Colonic mucosa (tissue), 4 donors: ENCODE measurements at regions not wholly inside any gene's neighbourhood (a gene's known extent, or its start where the extent isn't known, plus 50 kb on each side); places are given as distances from the start of the nearest gene placed in this dataset.
"Not testable (repeated sequence)": the region's sequence is repeated elsewhere in the genome, so short reads cannot be mapped to it uniquely, and the experiment has no call there.

ENCODE experiments used
- DNase-seq: peaks from one replicate; pipeline ENCODE4 v3.0.0-alpha.2; 2020
- H3K27ac ChIP-seq: fragments of 200-600 bp; one replicate; pipeline ENCODE4 v1.8.0; 2021
- H3K27me3 ChIP-seq: fragments of 200-600 bp; one replicate; pipeline ENCODE4 v1.8.0; 2021
- H3K36me3 ChIP-seq: fragments of 200-600 bp; one replicate; pipeline ENCODE4 v1.8.0; 2021
- H3K4me1 ChIP-seq: fragments of 200-600 bp; one replicate; pipeline ENCODE4 v1.8.0; 2021; ENCODE audit warnings: mild to moderate bottlenecking
- H3K4me3 ChIP-seq: fragments of 200-600 bp; one replicate; pipeline ENCODE4 v1.8.0; 2021
- H3K9ac ChIP-seq, 2 donors: one replicate each; pipeline ENCODE4 v1.7.0; 2013; ENCODE audit warnings: control low read depth in 2 of 2, low read depth in 2 of 2, low read length in 2 of 2
- H3K9me3 ChIP-seq: fragments of 200-600 bp; one replicate; pipeline ENCODE4 v1.8.0; 2021
- CTCF ChIP-seq: fragments of 200-600 bp; IDR thresholded peaks from one replicate; pipeline ENCODE4 v1.8.0; 2022; ENCODE audit warnings: antibody characterized with exemption, mild to moderate bottlenecking
- intact Hi-C: fragments of 100-400 bp; cut with DNase I; formaldehyde crosslinking; loops from one replicate; pipeline ENCODE4 v1.14.1; 2022
- donor health status: healthy.
- donor health status: DM: no; HTN: no; CAD: no.
- donor health status: DM: no; HTN: no; CAD: no.

- H3K4me3 ChIP-seq = no peak overlapping the region
- DNase-seq = no peak
- H3K4me1 ChIP-seq = no peaks in the 10 kb centered on the region
- no peak overlapping the region for H3K27ac ChIP-seq
- no peaks in the 10 kb centered on the region for H3K9me3 ChIP-seq
- no peak overlapping the region for H3K9ac ChIP-seq
- no peak for TF ChIP-seq CTCF
- intact Hi-C loops = no loop called here
- H3K36me3 ChIP-seq = no peaks in the 10 kb centered on the region
- no peaks in the 10 kb centered on the region for H3K27me3 ChIP-seq
These were observed 425.8 kb downstream of the TMEM121 start for GRCh38 chr14:105952222-105952621.

GRCh38 chr14:105952826-105953225, 426.4 kb downstream of the TMEM121 start:
- no peak overlapping the region for H3K27ac ChIP-seq
- intact Hi-C loops = no loop called here
- no peak overlapping the region for H3K9ac ChIP-seq
- no peaks in the 10 kb centered on the region for H3K27me3 ChIP-seq
- H3K4me3 ChIP-seq = no peak overlapping the region
- H3K36me3 ChIP-seq = no peaks in the 10 kb centered on the region
- H3K4me1 ChIP-seq = no peaks in the 10 kb centered on the region
- no peak for TF ChIP-seq CTCF
- H3K9me3 ChIP-seq = no peaks in the 10 kb centered on the region
- DNase-seq = no peak

- H3K27me3 ChIP-seq, H3K4me3 ChIP-seq, intact Hi-C loops, H3K27ac ChIP-seq, H3K9me3 ChIP-seq, H3K36me3 ChIP-seq, H3K9ac ChIP-seq, DNase-seq, H3K4me1 ChIP-seq: not testable (repeated sequence)
These were observed 435.2 kb downstream of the TMEM121 start for GRCh38 chr14:105961625-105962024.

- Histone ChIP-seq H3K9ac (no peak overlapping the region), H3K27ac (no peak overlapping the region), H3K4me1 (no peaks in the 10 kb centered on the region), H3K4me3 (no peak overlapping the region), H3K9me3 (no peaks in the 10 kb centered on the region), H3K36me3 (no peaks in the 10 kb centered on the region), H3K27me3 (no peaks in the 10 kb centered on the region)
- intact Hi-C loops = no loop called here
- no peak for DNase-seq
- no peak for TF ChIP-seq CTCF
These were observed 436.1 kb downstream of the TMEM121 start for GRCh38 chr14:105962532-105962931.

- no peak for DNase-seq
- TF ChIP-seq CTCF = no peak
- intact Hi-C loops = no loop called here
- H3K36me3 ChIP-seq = no peaks in the 10 kb centered on the region
- no peaks in the 10 kb centered on the region for H3K27me3 ChIP-seq
- H3K9me3 ChIP-seq = no peaks in the 10 kb centered on the region
- no peak overlapping the region for H3K9ac ChIP-seq
- H3K4me1 ChIP-seq = no peaks in the 10 kb centered on the region
- no peak overlapping the region for H3K27ac ChIP-seq
- H3K4me3 ChIP-seq = no peak overlapping the region
These were observed 441.9 kb downstream of the TMEM121 start for GRCh38 chr14:105968291-105968690.

GRCh38 chr14:105969026-105969425, 442.6 kb downstream of the TMEM121 start:
- intact Hi-C loops, H3K9ac ChIP-seq, H3K27ac ChIP-seq, H3K36me3 ChIP-seq, H3K4me3 ChIP-seq, DNase-seq, H3K9me3 ChIP-seq, H3K27me3 ChIP-seq, H3K4me1 ChIP-seq: not testable (repeated sequence)

GRCh38 chr14:105970821-105971220, 444.4 kb downstream of the TMEM121 start:
- not testable (repeated sequence) for H3K9me3 ChIP-seq, H3K27ac ChIP-seq, H3K27me3 ChIP-seq, H3K4me3 ChIP-seq, H3K9ac ChIP-seq, H3K4me1 ChIP-seq, DNase-seq, H3K36me3 ChIP-seq
- intact Hi-C loops = loop anchor here (2.0 kb wide), 1 partner anchor 26 kb away; no protein-coding TSS in a partner anchor
